ENCODE measurements at regions not wholly inside any gene's neighbourhood (a gene's known extent, or its start where the extent isn't known, plus 50 kb on each side); places are given as distances from the start of the nearest gene placed in this dataset.

DNA sequence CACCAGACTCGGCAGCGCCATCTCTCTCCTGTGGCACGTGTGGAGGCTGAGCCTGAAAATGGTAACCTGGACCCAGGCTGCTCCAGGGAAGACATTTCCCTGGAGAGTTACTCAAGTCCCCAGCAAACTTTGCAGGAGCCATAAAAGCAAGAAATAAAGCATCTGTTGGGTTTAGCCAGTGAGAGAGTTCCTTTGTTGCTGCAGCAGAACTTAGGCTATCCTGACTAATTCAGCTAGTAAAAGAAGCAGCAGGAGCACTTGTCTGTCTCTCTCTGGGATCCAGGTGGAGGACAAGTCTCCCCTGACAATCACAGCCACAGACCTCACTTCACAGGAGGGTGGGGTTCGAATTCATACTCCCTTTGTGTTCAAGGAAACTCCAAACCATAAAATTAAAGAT is 79.2 kb upstream of the DIO3 start:
- DNase-seq (ENCODE audit: low read depth), result no peak

DNA sequence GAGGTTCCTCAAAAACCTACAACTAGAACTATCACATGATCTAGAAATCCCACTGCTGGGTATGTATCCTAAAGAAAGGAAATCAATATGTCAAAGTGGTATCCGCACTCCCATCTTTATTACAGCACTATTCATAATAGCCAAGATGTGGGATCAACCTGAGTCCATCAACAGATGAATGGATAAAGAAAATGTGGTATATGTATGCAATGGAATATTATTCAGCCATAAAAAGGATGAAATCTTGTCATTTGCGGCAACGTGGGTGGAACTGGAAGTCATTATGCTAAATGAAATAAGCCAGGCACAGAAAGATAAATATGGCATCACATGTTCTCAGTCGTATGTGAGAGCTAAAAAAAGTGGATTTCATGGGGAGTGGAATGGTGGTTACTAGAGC is 77.5 kb upstream of the DIO3 start:
- no peak for DNase-seq (ENCODE audit: low read depth)

DNA sequence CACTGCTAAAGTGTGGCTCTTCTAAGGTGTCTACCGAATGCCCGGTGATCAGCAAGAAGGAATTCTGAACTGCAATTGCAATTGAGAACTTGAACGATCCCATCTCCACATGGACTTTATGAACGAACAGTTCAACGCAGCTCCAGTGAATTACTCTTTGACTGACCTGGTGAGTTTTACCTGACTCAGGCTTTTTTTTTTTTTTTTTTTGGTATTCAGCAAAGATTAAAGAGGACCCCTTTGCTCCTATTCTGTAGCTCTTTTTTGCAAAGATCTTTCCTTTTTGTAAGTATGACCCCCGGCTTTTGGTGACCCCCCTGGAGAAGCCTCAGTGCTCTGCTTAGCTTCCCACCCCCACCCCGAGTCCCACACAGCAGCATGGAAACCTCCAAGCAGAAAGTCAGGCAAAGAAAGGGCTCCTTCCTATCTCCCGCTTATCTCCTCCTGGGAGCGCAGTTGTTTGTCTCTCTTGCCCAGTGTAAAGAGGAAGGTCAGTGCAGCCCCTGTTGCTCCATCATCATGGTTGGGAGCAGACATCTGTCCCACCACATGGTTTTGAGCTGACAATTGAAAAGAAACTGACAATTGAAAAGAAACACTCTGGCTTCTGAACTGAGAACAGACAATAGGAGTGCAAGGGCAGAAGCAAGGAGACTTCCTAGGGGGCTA is 72.1 kb upstream of the DIO3 start:
- DNase-seq (ENCODE audit: low read depth), result no peak

DNA sequence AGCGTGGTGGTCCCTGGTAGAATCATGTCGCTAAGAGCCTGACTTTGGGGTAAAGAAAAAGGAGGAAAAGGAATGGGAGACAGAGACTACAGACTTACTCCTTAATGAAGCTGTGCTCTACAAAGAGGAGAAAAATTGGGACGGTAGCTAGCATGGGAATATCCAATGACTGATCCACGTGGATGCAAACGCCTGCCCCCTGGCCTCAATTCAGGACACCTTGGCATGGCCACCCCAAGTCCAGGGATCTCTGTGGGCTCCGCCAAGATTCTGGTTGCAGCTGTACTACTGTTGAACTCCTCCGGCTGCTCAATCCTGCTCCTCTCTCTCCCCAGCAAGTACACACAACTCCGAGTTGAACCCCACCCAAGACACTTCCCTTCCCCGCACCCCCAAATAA is 70.5 kb upstream of the DIO3 start:
- DNase-seq (ENCODE audit: low read depth), result no peak

DNA sequence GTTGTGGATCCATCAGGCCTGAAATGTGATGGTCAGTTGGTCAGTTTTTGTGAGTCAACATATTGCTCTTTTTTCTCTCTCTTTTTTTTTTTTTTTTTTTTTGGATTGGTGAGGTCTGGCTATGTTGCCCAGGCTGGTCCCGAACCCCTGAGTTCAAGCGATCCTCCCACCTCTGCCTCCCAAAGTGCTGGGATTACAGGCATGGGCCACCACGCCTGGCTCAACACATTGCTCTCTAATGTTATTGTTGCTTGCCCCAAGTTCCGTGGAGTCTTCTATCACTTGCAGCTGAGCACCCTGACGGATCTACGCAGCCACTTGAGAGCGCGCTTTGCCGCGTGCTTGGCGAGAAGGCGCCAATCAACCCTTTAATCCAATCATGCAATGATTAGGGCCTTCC is 69.5 kb upstream of the DIO3 start:
- no peak for DNase-seq (ENCODE audit: low read depth)

DNA sequence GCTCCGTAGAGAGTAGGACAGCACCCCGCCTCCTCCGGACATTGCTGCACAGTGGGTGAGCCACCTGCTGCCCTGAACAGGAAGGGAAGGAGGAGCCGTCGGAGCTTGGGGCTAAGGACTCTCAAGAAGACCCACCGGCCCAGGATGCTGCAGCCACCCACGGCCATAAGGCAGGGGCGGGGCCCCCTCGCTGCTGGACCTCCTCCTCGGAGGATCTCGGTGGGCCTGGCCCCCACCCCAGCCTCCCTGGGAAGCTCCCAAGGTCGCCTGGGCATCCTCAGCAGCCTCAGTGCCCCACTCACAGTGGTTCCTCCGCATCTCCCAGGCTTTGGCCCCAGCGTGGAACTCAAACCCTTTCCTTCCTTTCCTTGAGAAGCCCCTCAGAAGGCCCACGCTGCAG is 68.6 kb upstream of the DIO3 start:
- DNase-seq (ENCODE audit: low read depth), result no peak

DNA sequence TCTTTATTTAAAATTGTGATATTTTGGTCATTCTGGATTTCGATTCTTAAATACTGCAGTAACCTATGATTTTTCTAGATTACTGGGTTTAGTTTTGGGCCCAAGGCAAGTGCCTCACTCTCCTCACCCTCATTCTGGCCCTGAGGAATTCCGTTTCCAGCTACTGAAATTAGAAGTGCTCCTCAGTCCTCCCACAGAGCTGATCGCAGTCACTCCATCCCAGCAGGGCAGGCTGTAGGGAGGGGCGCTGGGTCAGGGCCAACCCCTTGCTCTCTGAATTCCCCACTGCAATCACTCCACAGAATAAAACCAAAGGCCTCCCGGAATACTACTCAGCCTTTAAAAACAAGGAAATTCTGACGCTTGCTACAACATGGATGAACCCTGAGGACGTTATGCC is 66.5 kb upstream of the DIO3 start:
- DNase-seq (ENCODE audit: low read depth), result no peak

DNA sequence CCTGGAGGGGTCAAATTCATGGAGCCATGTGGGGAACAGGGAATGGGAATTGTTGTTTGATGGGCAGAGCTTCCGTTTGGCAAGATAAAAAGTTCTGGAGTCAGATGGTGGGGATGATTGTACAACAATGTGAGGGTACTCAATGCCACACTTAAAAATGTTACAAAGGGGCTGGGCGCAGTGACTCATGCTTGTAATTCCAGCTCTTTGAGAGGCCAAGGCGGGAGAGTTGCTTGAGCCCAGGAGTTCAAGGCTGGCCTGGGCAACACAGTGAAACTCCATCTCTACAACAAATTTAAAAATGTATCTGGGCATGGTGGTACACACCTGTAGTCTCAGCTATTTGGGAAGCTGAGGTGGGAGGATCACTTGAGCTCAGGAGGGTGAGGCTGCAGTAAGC is 66.0 kb upstream of the DIO3 start:
- no peak for DNase-seq (ENCODE audit: low read depth)

DNA sequence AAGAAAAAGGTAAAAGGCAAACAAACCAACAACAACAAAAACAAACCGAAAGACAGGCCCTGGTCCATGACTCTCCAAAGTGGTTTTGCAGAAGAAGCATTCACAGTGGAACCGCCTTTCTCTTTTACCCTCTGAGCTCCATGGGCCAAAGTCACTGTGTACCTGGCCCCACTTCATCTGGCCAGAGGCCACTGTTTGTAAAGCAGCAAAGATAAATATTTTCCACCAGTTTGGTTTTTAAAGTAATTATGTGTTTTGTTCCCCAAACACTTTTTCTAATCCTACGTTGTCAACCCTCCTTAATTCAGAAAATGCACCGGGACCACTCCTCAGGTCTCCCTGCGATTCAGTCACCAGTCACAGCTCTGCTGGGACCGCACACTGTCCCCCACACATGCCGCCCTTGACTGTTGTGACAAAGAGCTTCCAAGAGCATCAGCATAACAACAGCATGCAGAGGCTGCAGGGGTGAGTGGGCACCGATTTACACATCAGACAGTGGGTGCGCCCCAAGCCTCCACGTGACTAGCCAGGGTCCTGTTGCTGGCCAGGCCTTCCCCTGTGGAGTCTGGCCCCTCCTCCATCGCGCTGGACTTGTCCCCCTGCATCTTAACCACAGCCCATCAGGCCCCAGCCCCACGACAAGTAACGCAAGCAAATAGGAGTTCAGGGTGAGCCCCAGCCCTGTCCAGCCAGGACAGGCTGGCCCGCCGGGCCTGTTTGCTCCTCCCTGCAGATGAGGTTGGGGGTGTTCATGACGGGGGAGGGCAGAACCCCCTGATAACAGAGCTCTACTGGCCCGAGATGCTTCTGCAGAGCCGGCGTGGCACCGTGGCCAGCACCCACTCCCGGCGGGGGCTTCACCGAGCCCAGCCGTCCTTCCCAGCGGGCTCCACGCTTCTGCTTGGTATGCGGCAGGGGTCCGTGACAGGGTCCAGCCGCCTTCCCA is 65.2 kb upstream of the DIO3 start:
- DNase-seq (ENCODE audit: low read depth), result no peak

DNA sequence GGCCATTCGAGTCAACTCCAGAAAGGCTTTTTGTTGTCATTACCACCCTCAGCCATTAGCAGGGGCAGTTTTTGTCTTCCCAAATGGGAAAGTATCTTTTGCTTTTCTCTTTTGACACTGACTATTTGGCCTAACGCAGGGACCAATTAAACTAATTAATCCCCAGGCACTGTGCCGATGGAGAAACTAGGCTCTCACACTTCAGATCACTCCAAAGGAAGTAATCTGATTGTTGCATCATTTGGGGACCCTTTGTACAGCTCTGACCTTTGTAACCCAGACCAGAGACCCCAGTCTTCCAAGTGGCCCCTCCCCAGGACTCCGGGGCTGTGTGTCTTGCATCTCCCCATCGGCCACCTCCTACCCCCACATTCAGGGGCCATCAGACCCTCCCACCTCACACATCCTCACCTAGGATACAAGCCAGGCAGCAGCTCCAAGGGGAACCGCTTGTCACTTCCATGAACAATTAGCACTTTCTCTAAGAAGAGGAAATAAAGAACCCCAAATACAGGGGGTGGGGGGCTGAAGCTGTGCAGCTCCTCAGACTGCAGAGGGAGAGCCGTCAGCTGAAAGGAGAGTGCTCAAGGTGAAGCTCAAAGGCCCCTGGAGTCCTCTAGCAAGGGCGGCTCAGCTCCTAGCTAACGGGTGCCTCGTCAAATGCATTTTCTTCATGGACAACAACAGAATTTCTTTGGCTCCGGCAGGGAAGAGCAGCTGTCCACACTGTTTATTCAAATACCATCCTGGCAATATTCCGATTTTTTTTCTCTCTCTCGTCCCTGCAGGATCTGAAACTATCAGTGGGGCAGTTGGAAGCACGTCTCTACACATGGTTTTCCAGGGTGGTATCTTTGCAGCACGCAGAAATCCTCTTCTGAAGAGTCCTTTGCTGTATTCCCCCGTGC is 64.3 kb upstream of the DIO3 start:
- no peak for DNase-seq (ENCODE audit: low read depth)

DNA sequence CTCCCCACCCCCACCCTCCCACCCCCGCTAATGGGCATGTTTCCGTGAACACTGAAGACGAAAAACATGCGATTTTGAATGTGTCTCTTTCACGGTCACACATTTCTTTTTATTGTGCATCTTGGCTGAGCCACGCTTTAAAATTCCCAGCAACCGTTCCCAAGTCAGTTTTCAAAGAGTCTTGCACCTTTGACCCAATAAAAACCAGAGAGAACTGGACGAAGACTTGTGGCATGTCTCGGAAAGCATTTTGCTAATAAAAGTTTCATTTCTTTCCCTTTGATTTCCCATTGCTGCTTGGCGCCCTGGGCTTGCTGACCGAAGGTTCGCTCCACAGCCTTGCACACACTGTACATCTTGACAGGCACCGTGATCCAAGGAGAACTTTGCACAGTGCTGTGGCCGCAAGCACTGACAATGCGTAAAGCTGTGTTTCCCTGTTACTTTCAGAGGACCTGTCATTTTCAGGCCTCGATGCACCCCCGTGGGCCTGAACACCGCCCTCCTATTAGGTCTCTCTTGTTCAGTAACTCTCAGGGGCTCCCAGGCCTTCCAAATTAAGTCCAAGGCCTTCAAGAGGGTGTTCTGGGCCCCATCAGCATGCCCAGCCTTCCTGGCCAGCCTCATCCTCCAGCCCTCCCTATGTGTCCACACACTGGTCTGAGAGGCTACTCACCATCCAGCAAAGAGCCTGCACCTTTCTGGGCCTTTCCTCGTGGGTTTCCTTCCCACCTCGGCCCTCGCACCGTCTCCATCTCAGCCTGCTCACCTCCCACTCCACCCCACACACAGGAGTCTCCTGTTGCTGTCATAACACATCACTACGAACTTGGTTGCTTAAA is 63.4 kb upstream of the DIO3 start:
- DNase-seq (ENCODE audit: low read depth), result no peak

DNA sequence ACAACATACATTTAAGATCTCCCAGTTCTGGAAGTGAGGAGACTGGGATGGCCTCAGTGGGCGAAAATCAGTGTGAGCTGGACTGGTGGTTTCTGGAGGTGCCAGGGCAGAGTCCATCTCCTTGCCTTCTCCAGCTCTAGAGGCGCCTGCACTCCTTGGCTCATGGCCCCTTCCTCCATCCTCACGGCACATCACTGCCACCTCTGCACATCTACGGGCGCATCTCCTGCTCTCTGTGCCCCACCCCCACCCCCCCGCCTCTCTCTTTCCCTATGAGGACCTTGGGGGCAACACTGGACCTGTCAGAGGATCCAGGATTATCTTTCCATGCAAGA is 62.8 kb upstream of the DIO3 start:
- DNase-seq (ENCODE audit: low read depth), result no peak

DNA sequence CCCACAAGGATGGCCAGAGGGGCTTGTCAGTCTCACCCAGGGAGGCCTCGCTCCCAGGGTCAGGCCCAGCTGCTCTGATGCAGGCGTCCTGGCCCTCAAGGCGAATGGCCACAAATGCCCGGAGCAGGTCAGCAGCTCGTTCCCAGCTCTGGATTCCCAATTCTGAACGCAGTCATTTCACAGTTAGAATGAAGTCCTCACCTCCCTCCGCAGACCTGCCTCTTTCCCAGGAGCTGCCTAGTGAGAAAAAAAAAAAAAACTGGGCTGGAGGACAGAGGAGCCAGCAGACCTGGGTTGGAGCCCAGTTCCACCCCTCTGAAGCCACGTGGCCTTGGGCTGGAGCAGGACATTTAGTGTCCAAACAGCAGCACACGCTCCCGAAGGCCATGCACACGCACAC is 62.2 kb upstream of the DIO3 start:
- no peak for DNase-seq (ENCODE audit: low read depth)

DNA sequence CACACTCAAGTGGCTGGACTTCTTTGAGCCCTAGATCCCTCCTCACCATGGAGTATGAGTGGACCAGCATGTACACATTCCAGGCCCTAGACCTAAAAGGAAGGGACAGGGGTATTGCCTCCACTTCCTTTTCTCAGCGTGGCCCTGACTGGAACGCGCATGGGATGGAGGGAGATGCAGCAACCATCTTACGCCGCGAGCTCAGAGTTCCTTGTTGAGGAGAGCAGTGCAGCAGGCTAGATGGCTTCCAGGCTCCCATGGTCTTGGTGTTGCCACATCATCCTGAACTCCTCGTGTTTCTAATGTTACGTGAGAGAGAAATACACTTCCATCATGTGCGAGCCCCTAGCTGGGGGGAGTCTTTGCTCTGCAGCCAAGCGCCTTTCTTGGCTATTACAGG is 61.8 kb upstream of the DIO3 start:
- DNase-seq (ENCODE audit: low read depth), result no peak

DNA sequence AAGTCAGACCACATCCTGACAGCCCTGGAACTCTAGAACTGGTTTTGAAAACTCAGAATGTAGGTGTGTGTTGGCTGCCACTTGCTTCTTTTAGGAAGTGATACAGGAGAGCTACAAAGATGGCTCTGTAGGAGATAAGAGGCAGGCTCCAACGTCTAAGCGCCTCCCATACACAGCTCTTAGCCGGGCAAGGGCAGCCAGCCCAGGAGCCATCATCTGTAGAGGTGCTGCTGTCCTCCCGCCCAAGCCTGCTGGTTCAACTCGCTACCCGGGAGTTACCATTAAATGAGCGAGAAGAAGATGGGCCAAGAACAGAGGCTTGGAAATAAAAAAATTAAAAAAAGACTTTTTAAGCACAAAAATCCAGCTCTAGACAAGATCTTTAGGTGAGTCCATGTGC is 61.2 kb upstream of the DIO3 start:
- no peak for DNase-seq (ENCODE audit: low read depth)

DNA sequence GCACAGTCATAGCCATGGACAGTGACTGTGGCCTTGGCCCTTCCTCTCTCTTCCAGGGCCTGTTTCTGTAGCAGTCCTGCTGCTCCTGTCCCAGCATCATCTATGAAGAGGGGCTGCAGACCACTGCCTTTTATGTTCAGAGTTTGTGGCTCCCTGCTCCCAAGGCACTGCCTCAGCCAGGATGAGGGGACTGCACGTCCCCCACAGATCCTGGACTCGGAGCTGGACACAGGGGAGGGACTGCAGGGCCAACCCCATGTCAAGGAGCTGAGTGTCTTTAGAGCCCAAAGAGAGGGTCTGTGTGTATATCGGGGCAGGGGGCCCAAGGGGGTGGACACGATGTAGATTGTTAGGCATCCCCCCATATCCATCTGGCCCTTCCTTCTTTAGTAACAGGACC is 60.6 kb upstream of the DIO3 start:
- no peak for DNase-seq (ENCODE audit: low read depth)

DNA sequence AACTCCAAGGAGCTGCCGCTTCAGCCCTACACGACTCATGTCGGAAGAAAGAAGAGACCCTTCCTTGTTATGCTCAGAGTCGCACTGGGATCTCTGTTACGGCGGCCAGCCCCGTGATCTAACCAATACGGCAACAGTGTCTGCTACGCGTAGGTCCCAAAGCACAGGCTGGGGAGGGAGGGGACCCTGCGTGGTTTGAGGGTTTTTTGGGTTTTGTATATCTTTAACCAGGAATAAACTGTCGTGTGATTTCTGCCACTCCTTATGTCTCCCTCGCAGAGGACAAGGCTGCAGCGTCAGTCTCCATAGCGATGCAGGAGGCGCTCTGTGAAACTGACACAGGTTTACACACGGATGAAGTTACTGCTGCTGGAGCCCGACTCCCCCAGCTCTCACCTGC is 60.0 kb upstream of the DIO3 start:
- no peak for DNase-seq (ENCODE audit: low read depth)

DNA sequence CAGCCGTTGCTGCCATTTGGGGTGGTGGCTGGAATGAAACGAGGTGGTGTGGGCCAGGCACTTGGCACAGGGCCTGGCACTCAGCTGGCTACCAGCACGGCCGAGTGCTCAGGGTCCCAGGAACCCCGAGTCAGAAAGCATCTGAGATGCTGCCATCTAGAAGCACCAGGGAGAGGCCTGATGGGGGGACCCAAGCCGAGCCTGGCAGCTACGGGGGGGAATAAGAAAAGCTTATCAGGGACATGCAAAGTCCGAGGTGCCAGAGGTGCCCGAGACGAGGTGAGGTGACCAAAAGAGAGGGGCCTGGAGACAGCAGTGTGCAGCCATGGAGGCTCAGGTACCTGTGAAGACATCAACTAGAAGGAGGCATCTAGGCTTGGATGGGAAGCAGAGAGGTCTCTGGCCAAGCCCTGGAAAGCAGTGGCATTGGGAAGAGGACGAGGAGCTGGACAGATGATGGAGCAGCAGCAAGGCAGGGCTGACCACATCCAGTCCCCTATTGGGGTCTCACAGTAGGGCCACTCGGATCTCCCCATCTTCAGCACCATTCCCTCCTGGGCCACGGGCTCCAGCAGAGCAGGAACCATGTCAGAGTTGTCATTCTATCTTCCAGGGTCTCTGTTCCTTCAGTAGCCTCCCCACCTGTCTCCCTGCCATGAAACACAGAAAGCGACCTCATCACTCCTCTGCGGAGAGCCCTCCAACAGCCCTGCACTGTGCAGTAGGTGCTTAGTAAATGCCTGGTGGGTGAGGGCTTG is 59.3 kb upstream of the DIO3 start:
- DNase-seq (ENCODE audit: low read depth), result no peak

DNA sequence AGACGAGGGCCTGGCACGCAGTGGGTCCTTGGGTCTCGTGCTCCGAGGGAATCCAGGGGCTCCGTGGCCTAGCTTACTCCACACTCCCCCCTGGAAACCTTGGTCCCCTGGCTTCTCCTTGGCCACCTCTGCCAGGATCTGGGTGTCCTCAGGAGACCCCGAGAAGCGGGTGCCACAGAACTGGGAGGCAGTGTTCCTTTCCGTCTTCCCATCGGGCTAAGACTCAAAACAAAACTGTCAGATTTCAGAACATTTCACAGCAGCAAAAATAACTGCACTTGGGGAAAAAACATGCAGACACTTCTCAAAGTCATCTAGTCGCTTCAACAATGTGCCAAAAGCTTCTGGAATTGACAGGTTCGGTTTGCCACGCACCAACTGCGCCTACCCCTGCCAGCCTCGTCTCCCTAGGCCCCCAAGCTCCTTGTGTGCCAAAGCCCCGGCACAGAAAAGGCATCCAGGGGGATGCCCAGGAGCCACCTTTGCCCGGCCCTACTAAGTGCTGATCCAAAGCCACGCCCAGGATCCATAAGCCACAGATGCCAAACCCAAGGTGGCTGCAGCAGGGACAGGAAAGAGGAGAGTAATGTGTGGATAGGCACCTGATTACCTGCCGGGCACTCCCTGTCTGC is 58.4 kb upstream of the DIO3 start:
- DNase-seq (ENCODE audit: low read depth), result no peak

DNA sequence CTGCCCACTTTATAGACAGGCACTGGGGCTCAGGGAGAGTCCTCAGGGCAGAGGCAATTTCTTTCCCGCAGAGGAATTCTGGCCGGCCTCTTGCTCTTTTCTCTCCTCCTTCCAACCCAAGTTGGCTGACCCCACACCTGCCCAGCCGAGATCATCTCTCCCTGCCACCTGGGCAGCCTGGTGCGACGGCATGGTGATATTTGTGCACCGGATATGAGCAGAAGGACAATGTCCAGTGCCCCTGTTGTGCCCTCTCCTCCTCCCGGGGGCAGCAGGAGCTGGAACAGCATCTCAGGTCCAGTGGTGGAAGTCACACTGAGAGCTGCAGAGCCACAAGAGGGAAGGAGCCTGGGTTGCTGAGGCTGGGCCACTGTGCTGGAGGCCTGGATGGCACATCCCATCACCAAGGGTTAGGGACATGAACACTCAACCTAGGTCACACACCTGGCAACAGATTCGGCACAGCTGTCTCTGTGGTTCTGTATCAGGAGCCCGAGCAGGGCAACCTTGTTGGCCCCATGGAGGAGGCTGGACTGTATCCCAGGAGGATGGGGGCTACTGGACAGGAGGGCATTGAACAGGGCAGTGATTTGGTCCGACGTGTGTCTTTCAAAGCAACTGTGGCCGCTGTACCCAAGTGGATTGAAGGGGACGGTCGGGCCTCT is 57.7 kb upstream of the DIO3 start:
- DNase-seq (ENCODE audit: low read depth), result no peak
